Tibial nerve (tissue), 4 donors: ENCODE measurements at regions not wholly inside any gene's neighbourhood (a gene's known extent, or its start where the extent isn't known, plus 50 kb on each side); places are given as distances from the start of the nearest gene placed in this dataset.

Experiments
- EP300 ChIP-seq, 2 donors: sonication (generic); formaldehyde crosslinking; IDR thresholded peaks; one replicate each; pipeline ENCODE4 v1.6.1; 2017; ENCODE audit warnings: antibody characterized with exemption in 2 of 2, mild to moderate bottlenecking in 1 of 2
- POLR2A ChIP-seq, 2 donors: fragments of 450-650 bp; IDR thresholded peaks; one replicate each; pipeline ENCODE4 v1.6.1; 2017; ENCODE audit warnings: antibody characterized with exemption in 2 of 2, mild to moderate bottlenecking in 2 of 2, moderate library complexity in 2 of 2
- TF ChIP-seq, protein P1 (sequence below), 5 experiments: fragments of 200-600 bp in 3 of 5; fragments of 450-650 bp in 2 of 5; sonication (generic) in 3 of 5; IDR thresholded peaks; one replicate each; pipeline ENCODE4 v1.5.1; 2016 to 2019; ENCODE audit warnings: antibody characterized with exemption in 5 of 5, mild to moderate bottlenecking in 3 of 5, moderate library complexity in 2 of 5

DNA sequence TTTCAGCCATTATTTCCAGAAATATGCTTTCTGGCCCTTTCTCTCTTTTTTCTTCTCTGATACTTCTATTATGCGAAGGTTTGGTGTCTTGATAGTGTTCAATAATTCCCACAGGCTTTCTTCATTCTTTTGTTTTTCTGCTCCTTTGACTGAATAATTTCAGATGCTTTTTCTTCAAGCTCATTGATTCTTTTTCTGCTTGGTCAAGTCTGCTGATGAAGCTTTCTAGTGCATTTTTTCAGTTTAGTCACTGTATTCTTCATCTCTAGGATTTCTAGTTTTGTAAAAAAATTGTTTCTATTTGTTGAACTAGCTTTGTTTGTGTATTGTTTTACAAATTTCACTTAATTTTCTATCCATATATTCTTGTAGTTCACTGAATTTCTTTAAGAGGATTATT is 304.0 kb upstream of the TARS1 start:
- TF ChIP-seq POLR2A (IDR thresholded peaks at IDR 0.05): no peak
- TF ChIP-seq, protein P1, sequence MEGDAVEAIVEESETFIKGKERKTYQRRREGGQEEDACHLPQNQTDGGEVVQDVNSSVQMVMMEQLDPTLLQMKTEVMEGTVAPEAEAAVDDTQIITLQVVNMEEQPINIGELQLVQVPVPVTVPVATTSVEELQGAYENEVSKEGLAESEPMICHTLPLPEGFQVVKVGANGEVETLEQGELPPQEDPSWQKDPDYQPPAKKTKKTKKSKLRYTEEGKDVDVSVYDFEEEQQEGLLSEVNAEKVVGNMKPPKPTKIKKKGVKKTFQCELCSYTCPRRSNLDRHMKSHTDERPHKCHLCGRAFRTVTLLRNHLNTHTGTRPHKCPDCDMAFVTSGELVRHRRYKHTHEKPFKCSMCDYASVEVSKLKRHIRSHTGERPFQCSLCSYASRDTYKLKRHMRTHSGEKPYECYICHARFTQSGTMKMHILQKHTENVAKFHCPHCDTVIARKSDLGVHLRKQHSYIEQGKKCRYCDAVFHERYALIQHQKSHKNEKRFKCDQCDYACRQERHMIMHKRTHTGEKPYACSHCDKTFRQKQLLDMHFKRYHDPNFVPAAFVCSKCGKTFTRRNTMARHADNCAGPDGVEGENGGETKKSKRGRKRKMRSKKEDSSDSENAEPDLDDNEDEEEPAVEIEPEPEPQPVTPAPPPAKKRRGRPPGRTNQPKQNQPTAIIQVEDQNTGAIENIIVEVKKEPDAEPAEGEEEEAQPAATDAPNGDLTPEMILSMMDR (IDR thresholded peaks at IDR 0.05): no peak
- TF ChIP-seq EP300 (IDR thresholded peaks at IDR 0.05): no peak
